Astrocyte (in vitro differentiated cells and primary cell): ENCODE measurements at regions not wholly inside any gene's neighbourhood (a gene's known extent, or its start where the extent isn't known, plus 50 kb on each side); places are given as distances from the start of the nearest gene placed in this dataset.

Experiments
- CTCF ChIP-seq: IDR thresholded peaks from 2 replicates; pipeline ENCODE4 v1.5.1; 2011; ENCODE audit warnings: low read depth, mild to moderate bottlenecking, inconsistent platforms, low read length, moderate library complexity; ENCODE audit not compliant: insufficient read depth
- EZH2 ChIP-seq: IDR thresholded peaks from 2 replicates; pipeline ENCODE4 v1.6.1; 2012; ENCODE audit warnings: mild to moderate bottlenecking, low read length, inconsistent platforms; ENCODE audit not compliant: insufficient read depth

- TF ChIP-seq CTCF = no peak
- no peak for TF ChIP-seq EZH2
Observed at GRCh38 chr7:110587294-110587693, 503.6 kb upstream of the LRRN3 start.
